Ureter (tissue), 1 donor: ENCODE measurements at regions not wholly inside any gene's neighbourhood (a gene's known extent, or its start where the extent isn't known, plus 50 kb on each side); places are given as distances from the start of the nearest gene placed in this dataset.

ENCODE experiments used
- DNase-seq: peaks from one replicate; pipeline ENCODE4 v3.0.0-alpha.2; 2020; ENCODE audit warnings: low spot score
- donor health status: DM: yes; HTN: yes; CAD: no.

DNA sequence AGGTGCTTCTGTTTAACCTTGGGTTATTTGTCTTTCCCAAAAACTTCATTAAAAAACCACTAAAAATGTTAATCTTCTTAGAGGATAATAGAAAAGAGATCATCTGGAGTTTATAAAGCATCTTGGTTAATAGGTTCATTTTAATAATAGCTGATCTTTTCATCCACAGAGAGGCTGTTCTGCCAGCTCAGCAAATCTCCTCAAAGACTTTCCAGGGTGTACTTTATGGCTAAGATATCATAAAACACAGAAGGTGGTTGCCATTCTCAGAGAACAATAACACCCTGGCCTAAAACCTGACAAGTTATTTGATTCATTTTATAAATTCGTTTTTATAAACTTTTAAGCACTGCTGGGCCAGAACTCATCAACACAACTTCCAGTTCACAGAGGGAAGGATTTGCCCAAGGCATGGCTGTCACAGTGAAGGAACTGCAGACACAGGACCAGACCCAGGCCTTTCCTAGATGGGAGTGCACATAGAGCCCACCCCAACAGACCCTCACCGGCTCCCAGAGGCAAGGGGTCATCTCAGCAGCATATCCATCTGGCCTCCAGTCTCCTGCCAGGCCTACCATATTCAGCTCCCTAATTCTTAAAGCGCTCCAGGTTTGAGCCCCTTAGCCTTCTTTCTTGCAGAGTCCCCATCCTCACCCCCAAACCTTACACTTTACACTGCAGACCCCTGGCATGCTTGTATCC is 203.4 kb upstream of the RAB6C start:
- no peak for DNase-seq

DNA sequence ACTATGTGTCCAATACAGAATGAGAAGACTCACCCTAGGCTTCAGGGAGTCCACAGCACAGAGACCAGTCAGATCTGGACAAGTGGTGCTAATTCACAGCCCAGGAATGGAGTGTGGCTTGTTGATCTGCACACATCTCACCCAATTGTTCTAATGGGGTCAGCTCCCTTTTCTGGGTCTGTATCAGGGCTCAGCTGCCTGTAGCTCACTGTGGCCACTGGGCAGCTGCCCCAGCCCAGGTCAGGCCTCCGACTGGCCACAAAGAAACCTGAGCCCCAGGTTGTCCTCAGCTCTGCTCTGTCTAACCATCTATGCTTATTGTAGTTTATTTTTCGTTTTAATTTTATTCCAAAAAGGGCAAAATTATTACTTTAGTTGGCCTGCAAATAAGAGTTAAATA is 202.3 kb upstream of the RAB6C start:
- no peak for DNase-seq

DNA sequence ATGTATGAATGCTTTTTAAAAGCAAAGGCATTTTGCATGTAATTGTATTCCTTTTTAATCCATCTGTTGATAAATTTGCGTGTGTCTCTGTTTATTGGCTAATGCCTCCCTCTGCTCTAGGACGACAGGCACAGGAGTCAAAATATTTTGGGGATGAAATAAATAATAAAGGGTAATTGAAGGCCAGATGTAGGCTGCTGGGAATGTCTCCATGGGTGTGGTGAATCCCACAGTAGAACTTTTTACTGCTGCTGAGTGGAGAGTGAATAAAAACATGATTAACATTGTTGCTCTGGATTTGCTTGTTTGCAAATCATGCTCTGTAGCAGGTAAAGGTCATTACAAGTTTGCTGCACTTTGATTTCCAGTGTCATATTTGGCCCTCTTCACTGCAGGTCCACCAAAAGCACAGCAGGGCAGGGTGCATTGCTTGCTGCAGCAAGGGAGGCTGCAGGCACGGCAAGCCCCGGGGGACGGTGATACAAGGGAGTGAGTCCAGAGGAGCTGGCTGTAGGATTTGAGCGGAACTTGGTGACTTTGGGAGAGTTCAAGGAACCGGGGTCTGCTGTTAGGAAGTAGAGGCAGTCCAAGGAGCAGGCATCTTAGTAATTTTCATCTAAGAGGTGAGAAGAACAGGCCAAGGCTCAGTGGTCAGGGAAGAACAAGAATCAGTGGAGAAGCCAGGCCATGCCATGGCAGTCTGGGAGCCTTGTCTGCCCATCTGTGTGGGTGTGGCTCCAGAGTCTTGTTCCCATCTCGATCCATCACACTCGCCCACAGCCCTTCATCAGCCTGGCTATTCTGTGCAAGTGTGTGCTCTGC is 201.5 kb upstream of the RAB6C start:
- DNase-seq: no peak

DNA sequence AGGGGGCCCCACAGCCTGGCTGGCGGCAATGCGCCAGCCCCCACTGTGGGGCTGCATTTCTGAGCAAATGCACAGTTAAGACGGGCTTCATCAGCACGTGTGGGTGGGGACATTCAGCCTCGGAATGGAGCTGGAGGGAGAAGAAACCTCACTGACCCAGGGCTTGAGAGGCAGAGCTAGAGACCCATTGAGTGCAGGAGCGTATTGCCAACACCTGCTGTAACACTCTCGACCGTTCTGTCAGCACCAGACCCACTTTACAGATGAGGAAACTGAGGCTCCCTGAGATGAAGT is 200.9 kb upstream of the RAB6C start:
- DNase-seq: no peak

DNA sequence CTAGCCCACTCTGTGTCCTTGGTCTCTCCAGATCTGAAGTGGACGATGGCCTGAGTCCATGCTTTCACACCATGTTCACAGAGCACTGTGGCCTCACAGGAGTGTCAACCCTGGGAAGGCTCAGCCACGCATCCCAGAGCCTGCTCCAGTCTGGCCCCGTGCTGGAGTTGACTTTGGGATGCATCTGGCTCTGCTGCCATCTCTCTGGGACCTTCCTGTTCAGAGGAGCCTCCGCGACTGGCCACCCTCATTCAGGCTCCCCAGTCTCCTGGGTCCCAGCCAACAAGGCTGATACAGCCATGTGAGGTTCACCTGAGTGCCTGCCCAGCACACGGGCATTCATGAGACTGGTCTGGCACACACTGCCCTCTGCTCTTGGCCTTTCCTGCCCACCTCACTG is 199.7 kb upstream of the RAB6C start:
- no peak for DNase-seq

DNA sequence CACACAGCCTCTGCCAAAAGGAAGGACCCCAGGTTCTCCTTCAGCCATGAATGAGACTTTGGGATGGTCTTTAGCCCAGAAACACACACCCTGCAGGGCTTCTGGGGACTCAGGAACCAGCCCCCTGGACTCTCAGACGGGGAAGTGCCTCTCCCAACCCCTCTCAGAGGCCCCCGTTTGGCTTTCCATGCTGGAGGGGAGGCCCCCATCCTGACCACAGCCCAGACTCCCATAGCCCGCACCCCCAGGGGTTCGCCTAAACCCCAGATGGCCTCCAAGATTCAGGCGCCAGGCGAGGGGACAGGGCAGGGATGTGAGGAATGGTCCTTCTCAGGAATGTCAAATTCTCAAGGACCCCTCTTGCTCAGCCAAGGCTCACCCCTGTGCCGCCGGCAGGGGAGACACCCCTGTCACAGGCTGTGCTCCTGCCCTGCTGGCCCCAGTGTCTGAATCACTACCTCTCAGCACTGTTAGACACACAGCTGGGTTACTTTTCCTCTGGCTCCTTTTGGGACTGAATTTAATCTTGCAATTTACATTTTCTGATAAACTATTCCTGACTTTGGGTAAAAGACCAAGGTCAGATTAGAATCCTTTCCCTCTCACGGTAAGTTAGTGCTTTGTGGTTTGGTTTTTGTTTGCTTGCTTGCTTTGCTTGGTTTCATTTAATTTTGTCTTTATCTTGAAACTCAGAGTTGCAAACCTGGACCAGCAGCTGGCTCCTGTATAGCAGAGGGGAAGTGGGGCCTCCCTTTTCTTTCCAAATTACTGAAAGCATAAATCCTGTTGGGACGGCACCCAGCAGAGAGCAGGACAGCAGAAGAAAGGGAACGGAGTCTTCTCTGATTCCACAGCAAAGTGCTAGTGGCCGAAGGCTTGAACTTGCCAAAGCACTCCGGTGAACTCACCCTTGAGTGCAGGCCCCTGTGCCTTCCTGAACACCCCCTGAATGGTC is 198.9 kb upstream of the RAB6C start:
- DNase-seq: no peak

DNA sequence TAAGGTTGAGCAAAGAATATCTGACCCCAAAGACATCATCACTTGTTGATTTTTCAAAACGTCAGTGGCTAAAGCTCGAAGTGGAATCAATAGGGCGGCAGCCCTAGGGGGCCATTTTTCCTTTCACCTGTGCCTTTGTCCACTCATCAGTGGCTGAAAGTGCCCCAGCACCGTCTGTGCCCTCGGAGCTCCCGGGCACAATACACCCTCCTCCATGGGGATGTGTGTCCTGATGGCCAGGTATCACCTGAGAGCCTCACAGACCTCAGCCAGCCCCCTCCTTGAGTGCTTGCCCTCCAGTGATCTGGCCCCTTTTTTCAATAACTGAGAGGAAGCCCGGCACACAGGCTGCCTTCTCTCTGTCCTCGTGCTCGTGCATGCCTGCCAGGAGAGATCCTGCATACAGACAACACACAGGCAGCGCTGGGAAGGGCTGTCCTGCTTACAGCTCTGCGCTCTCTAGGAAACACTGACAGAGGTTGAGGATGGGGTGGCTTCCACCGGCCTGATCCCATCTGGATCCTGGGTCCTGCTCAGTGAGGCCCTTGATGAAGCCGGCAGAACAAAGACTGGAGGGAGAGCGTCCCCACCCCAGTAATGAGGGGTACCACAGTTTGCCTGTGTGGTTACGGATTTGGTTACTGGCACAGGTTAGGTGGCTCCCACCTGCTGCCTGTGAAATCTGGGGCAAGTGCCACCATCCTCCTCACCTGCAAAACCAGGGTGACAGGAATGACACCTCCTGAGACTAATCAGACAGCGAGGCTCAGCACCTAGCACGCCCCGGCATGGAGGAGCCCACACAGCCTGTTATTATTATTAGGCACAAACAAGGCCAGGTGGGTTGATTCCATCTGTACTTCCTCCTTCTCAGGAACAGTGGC is 197.5 kb upstream of the RAB6C start:
- DNase-seq: no peak

DNA sequence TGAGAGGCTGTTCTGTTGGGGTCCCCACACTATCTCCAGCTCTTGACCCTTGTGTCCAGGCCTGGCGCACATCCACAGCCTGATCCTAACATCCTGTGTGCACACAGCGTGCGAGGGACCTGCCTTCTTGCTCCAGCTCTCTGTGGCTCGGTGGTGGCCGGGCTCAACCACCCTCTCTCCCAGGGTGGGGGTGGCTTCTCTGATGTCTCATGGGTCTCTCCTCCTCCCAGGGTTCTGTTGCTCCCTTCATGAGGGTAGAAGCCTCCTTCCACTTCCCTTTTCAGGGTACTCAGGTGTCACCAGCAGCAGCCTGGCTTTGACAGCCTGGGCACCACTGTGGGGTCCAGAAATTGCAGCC is 196.9 kb upstream of the RAB6C start:
- DNase-seq: no peak

DNA sequence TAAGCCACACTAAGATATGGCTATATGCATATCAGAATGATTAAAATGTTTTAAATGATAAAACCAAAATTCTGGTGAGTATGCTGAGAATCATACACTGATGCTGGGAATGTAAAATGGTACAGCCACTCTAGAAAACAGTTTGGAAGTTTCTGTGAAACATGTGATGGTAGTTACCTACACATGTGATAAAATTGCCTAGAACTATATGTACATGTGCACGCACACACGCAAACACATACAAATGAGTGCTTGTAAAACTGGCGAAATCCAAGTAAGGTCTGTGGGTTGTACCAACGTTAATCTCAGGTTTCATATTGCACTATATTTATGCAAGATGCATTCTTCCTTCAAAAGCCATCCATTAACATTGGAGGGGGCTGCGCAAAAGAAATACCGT is 195.0 kb upstream of the RAB6C start:
- DNase-seq: no peak

DNA sequence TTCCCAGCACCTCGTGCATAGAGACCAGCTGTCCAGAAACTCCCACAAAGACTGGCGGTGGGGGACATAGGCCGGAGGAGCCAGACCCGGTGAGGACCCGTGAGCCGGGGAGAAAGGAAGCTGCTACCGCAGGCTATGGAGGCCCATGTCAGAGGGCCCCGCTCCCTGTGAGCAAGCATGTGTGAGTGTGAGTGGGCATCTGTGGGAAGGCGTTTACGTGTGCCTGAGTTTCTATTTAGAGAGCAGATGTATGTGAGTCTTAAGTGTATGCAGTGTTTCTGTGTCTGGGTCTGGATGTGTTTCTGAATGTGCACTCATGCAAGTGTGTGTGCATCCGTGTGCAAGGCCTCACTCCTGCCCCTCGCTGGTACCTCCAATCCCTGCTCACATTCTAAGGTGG is 187.8 kb upstream of the RAB6C start:
- no peak for DNase-seq

DNA sequence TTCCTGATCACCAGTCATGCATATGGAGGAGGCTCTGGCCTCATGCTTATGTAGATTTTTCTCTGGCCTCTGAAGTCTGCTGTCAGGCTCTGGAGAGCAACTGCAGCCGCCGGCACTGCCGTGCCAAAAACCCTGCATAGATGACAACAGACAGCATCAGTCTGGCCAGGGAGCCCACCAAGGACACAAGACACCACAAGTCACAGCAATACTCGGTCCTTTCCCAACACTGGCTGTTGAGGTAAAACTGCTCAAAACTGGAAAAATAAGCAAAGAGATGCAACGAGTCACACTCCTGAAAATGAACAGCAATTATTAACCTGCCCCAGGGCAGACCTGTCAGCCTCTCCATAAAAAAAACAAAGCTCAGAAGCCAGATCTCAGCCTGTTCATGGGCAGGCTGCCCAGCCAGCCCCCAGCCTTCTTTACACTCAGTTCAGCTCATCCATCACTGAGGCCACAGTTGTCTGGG is 186.0 kb upstream of the RAB6C start:
- DNase-seq: no peak

DNA sequence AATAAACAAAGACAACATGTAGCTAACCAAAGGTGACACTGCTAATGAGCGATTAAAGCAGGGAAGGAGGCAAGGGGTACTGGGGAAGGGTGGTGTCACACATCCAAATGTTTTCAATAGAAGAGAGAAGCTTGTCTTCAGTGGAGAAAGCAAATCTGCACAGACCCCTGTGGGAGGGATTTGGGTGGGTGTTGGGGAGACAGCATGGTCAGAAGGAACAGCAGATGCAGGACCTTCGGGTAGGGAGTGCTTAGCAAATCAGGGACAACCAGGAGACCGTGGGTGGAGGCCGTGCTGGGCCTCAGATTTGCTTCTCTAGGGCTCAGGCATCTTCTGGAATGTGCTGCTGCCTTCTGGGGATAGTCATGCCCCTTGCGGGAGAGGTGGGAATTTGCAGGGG is 185.3 kb upstream of the RAB6C start:
- no peak for DNase-seq

DNA sequence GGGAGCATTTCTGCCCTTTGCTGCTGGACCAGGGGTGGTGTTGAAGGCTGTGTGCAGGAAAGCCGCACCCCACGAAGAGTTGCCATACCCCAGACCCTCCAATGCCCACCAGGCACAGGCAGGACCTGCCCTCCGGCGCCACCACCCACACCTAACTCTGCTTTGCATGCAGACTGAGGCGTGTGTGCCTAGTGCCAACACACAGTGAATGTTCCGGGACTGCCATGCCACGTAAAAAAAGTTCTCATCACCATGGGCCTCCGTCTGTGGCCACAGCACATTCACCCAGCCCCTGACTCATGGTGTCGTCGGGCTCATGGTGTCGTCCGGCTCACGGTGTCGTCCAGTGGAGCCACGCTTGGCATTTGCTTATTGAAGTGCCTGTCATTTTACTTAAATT is 184.9 kb upstream of the RAB6C start:
- no peak for DNase-seq

DNA sequence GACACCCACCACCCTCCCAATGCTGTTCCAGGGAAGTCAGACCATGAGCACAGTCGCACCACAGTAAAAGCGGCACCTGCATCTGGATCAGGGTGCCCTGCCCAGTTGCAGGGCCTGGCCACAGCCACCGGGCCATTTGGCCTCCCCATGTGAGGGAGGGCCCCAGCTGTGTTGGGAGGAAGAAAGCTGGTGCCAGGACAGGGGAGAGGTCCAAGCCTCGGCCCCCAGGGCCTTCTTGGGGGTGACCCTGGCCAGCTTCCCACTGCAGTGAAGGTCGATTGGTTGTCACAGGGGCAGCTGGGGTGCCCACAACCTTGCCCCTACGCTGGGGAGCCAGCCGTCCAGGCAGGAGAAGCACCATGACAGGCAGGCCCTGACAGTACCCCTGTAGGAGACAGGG is 183.2 kb upstream of the RAB6C start:
- no peak for DNase-seq

DNA sequence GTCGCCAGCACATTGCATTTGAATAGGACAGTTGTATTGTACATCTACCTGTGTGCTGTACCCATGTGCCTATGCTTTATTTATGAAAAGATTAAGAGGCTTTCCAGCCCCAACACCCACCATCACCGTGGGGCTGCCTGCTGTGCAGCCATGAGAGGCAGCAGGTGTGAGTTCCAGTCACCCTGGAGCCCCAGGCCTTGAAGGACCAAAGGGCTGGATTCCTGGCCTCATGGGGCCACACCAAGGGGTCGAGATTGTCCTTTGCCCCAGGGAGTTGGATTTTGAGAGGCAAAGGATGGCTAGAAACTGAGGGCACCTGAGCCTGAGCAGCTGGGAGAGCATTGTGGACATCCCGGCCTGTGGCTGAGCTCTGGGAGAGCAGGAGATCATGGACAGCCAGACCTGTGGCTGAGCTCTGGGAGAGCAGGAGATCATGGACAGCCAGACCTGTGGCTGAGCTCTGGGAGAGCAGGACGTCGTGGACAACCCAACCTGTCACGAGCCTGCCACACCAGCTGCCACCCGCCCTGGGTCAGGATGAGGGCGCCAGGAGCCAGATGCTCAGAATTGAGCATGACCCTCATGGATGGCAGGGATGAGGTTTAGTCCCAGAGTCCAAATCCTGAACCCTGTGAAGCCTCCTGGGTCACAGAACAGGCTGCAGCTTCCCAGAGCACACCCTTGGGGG is 182.5 kb upstream of the RAB6C start:
- no peak for DNase-seq

DNA sequence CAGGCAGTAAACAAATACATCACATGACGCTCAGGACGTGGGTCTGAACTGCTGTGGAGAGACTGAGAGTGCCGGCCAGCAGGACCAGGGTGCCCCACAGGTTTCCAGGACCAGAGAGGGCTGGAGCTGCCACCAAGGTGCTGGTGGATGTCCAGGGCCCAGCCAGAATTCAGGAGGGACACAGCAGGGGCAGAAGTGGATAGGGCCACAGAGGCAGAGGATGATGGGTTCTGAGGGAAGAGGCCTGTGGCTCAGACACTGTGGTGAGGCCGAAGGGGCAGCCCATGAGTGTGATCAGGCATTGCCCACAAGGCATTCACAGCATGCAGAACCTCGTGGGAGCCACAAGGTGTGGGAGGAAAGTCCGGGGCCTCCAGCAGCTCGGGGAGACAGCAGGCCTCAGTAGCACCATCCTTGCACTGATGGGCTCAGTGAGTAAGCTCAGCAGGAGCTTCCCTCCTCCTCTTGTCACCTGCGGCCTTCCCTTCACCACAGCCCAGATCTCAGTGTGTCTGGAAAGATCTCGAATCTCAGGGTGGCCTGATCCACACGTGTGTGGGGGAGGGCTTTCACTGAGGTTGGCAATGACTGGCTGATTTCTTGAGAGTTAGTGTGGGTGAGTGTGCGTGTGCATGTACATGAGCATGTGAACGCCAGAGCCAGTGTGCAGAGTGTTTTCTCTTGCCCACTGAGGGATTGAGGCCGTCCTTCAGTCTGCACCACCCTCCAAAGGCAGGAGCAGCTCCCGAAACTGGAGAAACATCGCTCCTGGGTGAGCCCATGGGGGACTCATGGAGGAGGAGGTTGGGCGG is 181.8 kb upstream of the RAB6C start:
- no peak for DNase-seq

DNA sequence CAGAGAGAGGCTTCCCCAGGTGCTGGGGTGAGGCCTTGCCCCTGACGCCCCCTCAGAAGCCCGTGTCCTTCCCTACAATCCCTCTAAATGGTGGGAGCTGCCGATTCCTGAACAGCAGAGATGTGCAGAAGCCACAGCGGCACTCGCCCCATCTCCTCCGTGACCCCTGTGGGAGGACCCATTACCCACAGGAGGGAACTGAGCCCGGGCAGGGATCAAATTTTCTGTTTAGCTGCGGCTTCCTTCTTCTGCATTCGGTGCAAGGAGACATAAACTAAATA is 181.2 kb upstream of the RAB6C start:
- DNase-seq: no peak

DNA sequence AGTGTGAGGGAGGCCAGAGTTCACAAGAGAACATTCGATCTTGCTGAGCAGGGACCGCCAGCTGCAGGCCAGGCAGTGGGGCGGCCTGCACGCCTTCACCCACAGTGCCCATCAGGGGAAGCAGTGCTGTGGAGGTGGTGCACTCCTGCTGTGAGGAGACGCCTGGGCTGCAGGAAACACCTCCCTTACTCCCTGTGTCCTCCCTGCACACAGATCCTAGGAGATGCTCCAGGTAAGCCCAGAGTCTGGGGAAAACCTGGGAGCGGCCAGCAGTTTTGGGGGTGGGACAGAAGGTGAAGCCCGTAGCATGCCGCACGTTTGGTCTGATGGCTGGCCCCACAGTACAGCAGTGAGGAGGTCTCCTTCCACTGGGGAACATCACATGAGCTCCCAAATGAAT is 180.8 kb upstream of the RAB6C start:
- DNase-seq: no peak

DNA sequence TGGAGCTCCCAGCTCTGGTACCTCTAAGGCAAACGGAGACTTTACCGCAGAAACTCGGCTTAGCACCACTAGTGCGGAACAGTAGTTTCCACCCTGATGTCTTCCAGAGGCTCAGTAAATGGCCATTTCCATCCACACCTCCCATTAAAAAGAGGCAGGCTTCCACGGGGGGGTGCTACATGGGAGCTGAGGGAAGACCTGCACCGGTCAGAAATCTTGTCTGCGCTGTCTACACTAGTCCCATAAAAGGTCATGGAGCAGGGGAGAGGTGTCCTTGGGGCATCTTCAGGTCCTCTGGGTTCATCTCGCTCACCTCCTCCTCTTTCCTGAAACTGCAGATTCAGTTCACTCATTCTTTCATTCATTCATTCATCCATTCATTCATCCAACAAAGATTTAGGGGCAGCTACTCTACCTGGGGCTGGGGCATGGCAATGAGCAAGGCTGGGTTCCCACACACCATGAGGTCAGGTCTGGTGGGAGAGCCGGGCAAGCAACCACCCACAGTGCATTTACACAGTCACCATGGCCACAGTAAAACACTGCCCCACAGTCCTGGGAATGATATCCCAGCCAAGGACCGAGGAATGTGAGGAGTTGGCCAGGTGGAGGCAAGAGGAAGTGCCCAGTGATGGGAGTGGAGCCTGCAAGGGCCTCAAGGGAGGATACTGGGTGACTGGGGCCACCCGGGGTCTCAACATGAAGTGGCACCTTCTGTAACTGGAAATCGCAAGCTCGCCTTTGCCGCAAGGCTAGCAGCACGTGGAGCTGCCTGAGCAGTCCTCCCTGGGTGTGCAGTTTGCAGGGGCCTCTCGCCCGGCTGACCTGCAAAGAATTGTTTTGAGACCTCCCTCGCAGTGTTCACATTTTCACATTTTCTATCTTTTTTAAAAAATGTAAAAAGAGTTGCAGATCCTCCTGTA is 180.2 kb upstream of the RAB6C start:
- no peak for DNase-seq
